Stimulated activated CD4-positive, alpha-beta T cell treated with anti-CD3 and anti-CD28 coated beads, Interleukin-12 subunit alpha, Interleukin-12 subunit beta, amount 100 ng/mL, for 48 hours (primary cell): ENCODE measurements at regions not wholly inside any gene's neighbourhood (a gene's known extent, or its start where the extent isn't known, plus 50 kb on each side); places are given as distances from the start of the nearest gene placed in this dataset.
"Not testable (repeated sequence)": the region's sequence is repeated elsewhere in the genome, so short reads cannot be mapped to it uniquely, and the experiment has no call there.

Experiments used
- DNase-seq, 3 donors: peaks; one replicate each; pipeline ENCODE4 v3.0.0-alpha.2; 2020; ENCODE audit warnings: low read depth in 2 of 3, low spot score in 1 of 3

- no peak for DNase-seq
Observed at GRCh38 chr4:138113819-138114400, 128.2 kb downstream of the SLC7A11 start.

GRCh38 chr4:138112890-138113289 is 129.3 kb downstream of the SLC7A11 start:
- DNase-seq: not testable (repeated sequence)

GRCh38 chr4:138112389-138112788 is 129.8 kb downstream of the SLC7A11 start:
- no peak for DNase-seq

GRCh38 chr4:138111462-138112000 is 130.6 kb downstream of the SLC7A11 start:
- no peak for DNase-seq

GRCh38 chr4:138110815-138111214 is 131.3 kb downstream of the SLC7A11 start:
- no peak for DNase-seq

- no peak for DNase-seq
Observed at GRCh38 chr4:138107023-138107422, 135.1 kb downstream of the SLC7A11 start.

GRCh38 chr4:138105331-138105730 is 136.8 kb downstream of the SLC7A11 start:
- DNase-seq: no peak

GRCh38 chr4:138104284-138104680 is 137.9 kb downstream of the SLC7A11 start:
- DNase-seq: no peak

- no peak for DNase-seq
Observed at GRCh38 chr4:138103597-138104283, 138.4 kb downstream of the SLC7A11 start.

- DNase-seq: no peak
Observed at GRCh38 chr4:138099385-138099784, 142.8 kb downstream of the SLC7A11 start.

GRCh38 chr4:138097912-138098600 is 144.1 kb downstream of the SLC7A11 start:
- no peak for DNase-seq

GRCh38 chr4:138096384-138097062 is 145.6 kb downstream of the SLC7A11 start:
- no peak for DNase-seq

- DNase-seq: no peak
Observed at GRCh38 chr4:138095378-138095777, 146.8 kb downstream of the SLC7A11 start.

GRCh38 chr4:138092060-138092459 is 150.1 kb downstream of the SLC7A11 start:
- no peak for DNase-seq

- no peak for DNase-seq
Observed at GRCh38 chr4:138090918-138091676, 151.1 kb downstream of the SLC7A11 start.

- peak in 2 of 3 donors; percentile 11 to 34 for DNase-seq
Observed at GRCh38 chr4:138090150-138090917, 151.8 kb downstream of the SLC7A11 start.

- no peak for DNase-seq
Observed at GRCh38 chr4:138088449-138089208, 153.5 kb downstream of the SLC7A11 start.

GRCh38 chr4:138087066-138087719 is 155.0 kb downstream of the SLC7A11 start:
- no peak for DNase-seq

GRCh38 chr4:138086611-138087041 is 155.5 kb downstream of the SLC7A11 start:
- DNase-seq: no peak
